H1 (cell line): ENCODE measurements at regions not wholly inside any gene's neighbourhood (a gene's known extent, or its start where the extent isn't known, plus 50 kb on each side); places are given as distances from the start of the nearest gene placed in this dataset.

Experiments used
- CTCF ChIA-PET: fragments of 300-600 bp; sonication (Branson Sonifier 250); formaldehyde crosslinking; loops from one replicate; lab custom pipeline; 2021; ENCODE audit not compliant: partially characterized antibody; lab: Charles Lee
- POLR2A ChIA-PET: fragments of 300-600 bp; sonication (Branson Sonifier 250); formaldehyde crosslinking; loops from one replicate; lab custom pipeline; 2021; ENCODE audit warnings: inconsistent platforms; ENCODE audit not compliant: partially characterized antibody; lab: Charles Lee
- DNase-seq, 2 experiments: peaks; one replicate each; pipeline versions ENCODE4 v3.0.0 to v3.0.0-alpha.2; 2010 to 2022; ENCODE audit warnings: low spot score in 2 of 2, low read depth in 1 of 2, mixed read lengths in 1 of 2
- FAIRE-seq: peaks from 2 replicates; lab custom pipeline; 2011; peaks lifted over from hg19 to GRCh38; lab: Jason Lieb, UNC
- H2AFZ ChIP-seq: 2 replicates; pipeline ENCODE4 v1.8.1; 2012; ENCODE audit warnings: low read length, inconsistent platforms
- H2AK5ac ChIP-seq: 2 replicates; pipeline ENCODE4 v1.6.1; 2013; ENCODE audit warnings: low read depth, low read length
- H2BK120ac ChIP-seq: replicated peaks from 2 replicates; pipeline ENCODE3; 2013; ENCODE audit warnings: low read depth, low read length, inconsistent platforms
- H2BK12ac ChIP-seq: 2 replicates; pipeline ENCODE4 v1.6.1; 2013; ENCODE audit warnings: low read depth, low read length
- H2BK15ac ChIP-seq: 2 replicates; pipeline ENCODE4 v1.6.1; 2013; ENCODE audit warnings: low read length
- H2BK20ac ChIP-seq: 2 replicates; pipeline ENCODE4 v1.6.1; 2013; ENCODE audit warnings: low read length
- H2BK5ac ChIP-seq: 2 replicates; pipeline ENCODE4 v1.6.1; 2013; ENCODE audit warnings: low read depth, low read length
- H3K14ac ChIP-seq: 2 replicates; pipeline ENCODE4 v1.6.1; 2013; ENCODE audit warnings: inconsistent platforms; ENCODE audit not compliant: insufficient read length
- H3K18ac ChIP-seq: 2 replicates; pipeline ENCODE4 v1.6.1; 2013; ENCODE audit warnings: low read length; ENCODE audit errors: extremely low read depth
- H3K23ac ChIP-seq: 2 replicates; pipeline ENCODE4 v1.6.1; 2013; ENCODE audit warnings: inconsistent platforms; ENCODE audit not compliant: insufficient read length
- H3K23me2 ChIP-seq: 2 replicates; pipeline ENCODE4 v1.6.1; 2013; ENCODE audit warnings: low read depth, low read length
- H3K27ac ChIP-seq: 2 replicates; pipeline ENCODE4 v1.6.1; 2011; ENCODE audit warnings: low read depth, low read length, inconsistent platforms
- H3K27me3 ChIP-seq, 4 experiments: replicated peaks in 1 of 4; 1 replicate in 1 of 4; 2 replicates in 3 of 4; pipeline versions ENCODE4 v1.6.1 to v1.8.1; 2011 to 2013; ENCODE audit warnings: low read length in 3 of 4, mild to moderate bottlenecking in 3 of 4, inconsistent platforms in 2 of 4, mixed read lengths in 2 of 4, moderate library complexity in 1 of 4; ENCODE audit not compliant: control insufficient read depth in 3 of 4, insufficient read depth in 3 of 4; ENCODE audit errors: extremely low read depth in 1 of 4
- H3K36me3 ChIP-seq, 4 experiments: 2 replicates each; pipeline versions ENCODE4 v1.6.1 to v1.8.1; 2011 to 2013; ENCODE audit warnings: mild to moderate bottlenecking in 4 of 4, low read length in 3 of 4, moderate library complexity in 2 of 4, control low read depth in 1 of 4, inconsistent platforms in 1 of 4; ENCODE audit not compliant: insufficient read depth in 4 of 4, control insufficient read depth in 2 of 4
- H3K4ac ChIP-seq: replicated peaks from 2 replicates; pipeline ENCODE3; 2013; ENCODE audit warnings: low read length, low read depth, mixed read lengths, inconsistent platforms; ENCODE audit not compliant: insufficient read length
- H3K4me1 ChIP-seq, 4 experiments: replicated peaks in 1 of 4; 1 replicate in 1 of 4; 2 replicates in 3 of 4; pipeline versions ENCODE4 v1.6.1 to v1.8.1; 2011 to 2013; ENCODE audit warnings: low read length in 3 of 4, inconsistent platforms in 2 of 4, mixed read lengths in 1 of 4; ENCODE audit not compliant: insufficient read depth in 4 of 4, control insufficient read depth in 3 of 4
- H3K4me2 ChIP-seq, 2 experiments: 2 replicates each; pipeline versions ENCODE4 v1.6.1 to v1.8.1; 2011 to 2013; ENCODE audit warnings: low read depth in 2 of 2, low read length in 2 of 2, control low read depth in 1 of 2, inconsistent platforms in 1 of 2, mild to moderate bottlenecking in 1 of 2; ENCODE audit not compliant: insufficient read depth in 1 of 2
- H3K4me3 ChIP-seq, 4 experiments: fragments of 200-600, 300-600 bp in 1 of 4; sonication (generic), shearing (Covaris generic), sonication (Bioruptor Twin) in 1 of 4; 2 replicates each; pipeline versions ENCODE4 v1.5.1 to v1.8.1; 2011 to 2016; ENCODE audit warnings: low read length in 4 of 4, low read depth in 3 of 4, control low read depth in 2 of 4, inconsistent platforms in 2 of 4, mild to moderate bottlenecking in 2 of 4, mixed read lengths in 1 of 4, moderate library complexity in 1 of 4; ENCODE audit not compliant: insufficient read depth in 2 of 4; ENCODE audit errors: extremely low read depth in 1 of 4
- H3K56ac ChIP-seq: replicated peaks from 2 replicates; pipeline ENCODE3; 2013; ENCODE audit warnings: low read depth, mild to moderate bottlenecking, mixed read lengths, low read length, inconsistent platforms; ENCODE audit not compliant: insufficient read length
- H3K79me1 ChIP-seq: 2 replicates; pipeline ENCODE4 v1.6.1; 2013; ENCODE audit warnings: low read depth, low read length, control low read depth
- H3K79me2 ChIP-seq, 2 experiments: 2 replicates each; pipeline versions ENCODE4 v1.6.1 to v1.8.1; 2012 to 2013; ENCODE audit warnings: low read length in 2 of 2, mild to moderate bottlenecking in 2 of 2, inconsistent platforms in 1 of 2; ENCODE audit not compliant: insufficient read depth in 2 of 2, control insufficient read depth in 1 of 2
- H3K9ac ChIP-seq, 4 experiments: replicated peaks in 1 of 4; 1 replicate in 1 of 4; 2 replicates in 3 of 4; pipeline versions ENCODE4 v1.6.1 to v1.8.1; 2011 to 2013; ENCODE audit warnings: low read depth in 3 of 4, low read length in 3 of 4, control low read depth in 2 of 4, mild to moderate bottlenecking in 2 of 4, moderate library complexity in 2 of 4, inconsistent platforms in 1 of 4; ENCODE audit errors: extremely low read depth in 1 of 4
- H3K9me3 ChIP-seq, 2 experiments: 2 replicates each; pipeline versions ENCODE4 v1.6.1 to v1.8.1; 2012 to 2013; ENCODE audit warnings: mild to moderate bottlenecking in 2 of 2, moderate library complexity in 2 of 2, control low read depth in 1 of 2, inconsistent platforms in 1 of 2, low read depth in 1 of 2, low read length in 1 of 2, mixed read lengths in 1 of 2; ENCODE audit not compliant: insufficient read depth in 2 of 2
- H4K20me1 ChIP-seq, 2 experiments: replicated peaks in 1 of 2; 2 replicates each; pipeline versions ENCODE3 to v1.8.1; 2011 to 2013; ENCODE audit warnings: inconsistent platforms in 2 of 2, low read length in 2 of 2, mild to moderate bottlenecking in 1 of 2; ENCODE audit not compliant: insufficient read depth in 2 of 2, control insufficient read depth in 1 of 2
- H4K5ac ChIP-seq: 2 replicates; pipeline ENCODE4 v1.6.1; 2013; ENCODE audit warnings: low read length, low read depth, mixed read lengths, inconsistent platforms; ENCODE audit not compliant: insufficient read length
- H4K8ac ChIP-seq: 2 replicates; pipeline ENCODE4 v1.8.0; 2013; ENCODE audit warnings: mild to moderate bottlenecking, moderate library complexity, low read length, inconsistent platforms; ENCODE audit not compliant: insufficient read depth; ENCODE audit errors: extremely low read depth
- H4K91ac ChIP-seq: replicated peaks from 2 replicates; pipeline ENCODE3; 2013; ENCODE audit warnings: low read length, mixed read lengths, inconsistent platforms; ENCODE audit not compliant: insufficient read length
- CBX8 ChIP-seq: fragments of 300-800, 300-1000 bp; sonication (generic); IDR thresholded peaks from 2 replicates; pipeline ENCODE4 v1.7.1; 2016; ENCODE audit warnings: low read depth, low read length, borderline replicate concordance
- EP300 ChIP-seq, 2 experiments: IDR thresholded peaks; 1 replicate in 1 of 2; 2 replicates in 1 of 2; pipeline ENCODE4 v1.6.1; 2011 to 2012; ENCODE audit warnings: low read depth in 2 of 2, low read length in 2 of 2, mild to moderate bottlenecking in 2 of 2, borderline replicate concordance in 1 of 2, inconsistent platforms in 1 of 2, moderate library complexity in 1 of 2
- EZH2 ChIP-seq: fragments of 200-600 bp; sonication (generic); IDR thresholded peaks from 2 replicates; pipeline ENCODE4 v1.7.1; 2012; ENCODE audit warnings: low read depth, mild to moderate bottlenecking, moderate library complexity, low read length, inconsistent platforms; ENCODE audit not compliant: severe bottlenecking
- MAFK ChIP-seq: IDR thresholded peaks from 2 replicates; pipeline ENCODE4 v1.6.1; 2012; ENCODE audit warnings: low read depth, mild to moderate bottlenecking, improper control_type of control experiment, low read length
- POLR2A ChIP-seq, 2 experiments: IDR thresholded peaks; 1 replicate in 1 of 2; 2 replicates in 1 of 2; pipeline ENCODE4 v1.6.1; 2011; ENCODE audit warnings: low read depth in 2 of 2, low read length in 2 of 2, mild to moderate bottlenecking in 2 of 2; ENCODE audit errors: control extremely low read depth in 1 of 2
- RAD21 ChIP-seq, 2 experiments: IDR thresholded peaks in 1 of 2; conservative IDR thresholded peaks in 1 of 2; 2 replicates each; pipeline ENCODE4 v1.6.1; 2011; ENCODE audit warnings: low read depth in 2 of 2, low read length in 2 of 2, improper control_type of control experiment in 1 of 2, inconsistent platforms in 1 of 2, mild to moderate bottlenecking in 1 of 2, moderate library complexity in 1 of 2
- RNF2 ChIP-seq: fragments of 200-900, 300-1000 bp; sonication (generic); IDR thresholded peaks from 2 replicates; pipeline ENCODE4 v1.7.1; 2016; ENCODE audit warnings: borderline replicate concordance, low read depth, mild to moderate bottlenecking, antibody characterized with exemption, low read length; ENCODE audit not compliant: poor library complexity, severe bottlenecking; ENCODE audit errors: missing control alignments
- RXRA ChIP-seq: IDR thresholded peaks from 2 replicates; pipeline ENCODE4 v1.6.1; 2011; ENCODE audit warnings: low read depth, mild to moderate bottlenecking, low read length, moderate library complexity; ENCODE audit not compliant: insufficient read depth
- SIN3A ChIP-seq, 2 experiments: IDR thresholded peaks in 1 of 2; conservative IDR thresholded peaks in 1 of 2; 2 replicates each; pipeline ENCODE4 v1.6.1; 2011 to 2012; ENCODE audit warnings: low read length in 2 of 2, improper control_type of control experiment in 1 of 2, low read depth in 1 of 2, mild to moderate bottlenecking in 1 of 2
- SIX5 ChIP-seq: IDR thresholded peaks from 2 replicates; pipeline ENCODE4 v1.6.1; 2011; ENCODE audit warnings: mild to moderate bottlenecking, low read depth, low read length
- SP1 ChIP-seq: IDR thresholded peaks from 2 replicates; pipeline ENCODE4 v1.6.1; 2011; ENCODE audit warnings: low read depth, low read length
- SP2 ChIP-seq: IDR thresholded peaks from 2 replicates; pipeline ENCODE4 v1.6.1; 2012; ENCODE audit warnings: mild to moderate bottlenecking, low read length, inconsistent platforms
- SP4 ChIP-seq: IDR thresholded peaks from 2 replicates; pipeline ENCODE4 v1.6.1; 2012; ENCODE audit warnings: low read length, inconsistent platforms
- TAF7 ChIP-seq: optimal IDR thresholded peaks from 2 replicates; pipeline ENCODE3; 2011; ENCODE audit warnings: low read depth, mild to moderate bottlenecking, inconsistent platforms, low read length, moderate library complexity, borderline replicate concordance
- TCF12 ChIP-seq: IDR thresholded peaks from 2 replicates; pipeline ENCODE4 v1.6.1; 2011; ENCODE audit warnings: low read depth, mild to moderate bottlenecking, low read length
- WGBS, 2 experiments: shearing (Covaris generic) in 1 of 2; methylation state at CpG; one replicate each; pipeline versions ENCODE4 v1.1.6 to v1.1.7; 2013 to 2015; ENCODE audit warnings: low lambda C conversion rate in 2 of 2, mixed read lengths in 2 of 2, inconsistent platforms in 1 of 2, low coverage in 1 of 2, missing lambda C conversion rate in 1 of 2; ENCODE audit not compliant: insufficient replicate concordance in 2 of 2, insufficient coverage in 1 of 2, insufficient read length in 1 of 2; ENCODE audit errors: extremely low coverage in 1 of 2, missing lambda C conversion rate in 1 of 2; 5-methylcytosine and 5-hydroxymethylcytosine counted together

DNA sequence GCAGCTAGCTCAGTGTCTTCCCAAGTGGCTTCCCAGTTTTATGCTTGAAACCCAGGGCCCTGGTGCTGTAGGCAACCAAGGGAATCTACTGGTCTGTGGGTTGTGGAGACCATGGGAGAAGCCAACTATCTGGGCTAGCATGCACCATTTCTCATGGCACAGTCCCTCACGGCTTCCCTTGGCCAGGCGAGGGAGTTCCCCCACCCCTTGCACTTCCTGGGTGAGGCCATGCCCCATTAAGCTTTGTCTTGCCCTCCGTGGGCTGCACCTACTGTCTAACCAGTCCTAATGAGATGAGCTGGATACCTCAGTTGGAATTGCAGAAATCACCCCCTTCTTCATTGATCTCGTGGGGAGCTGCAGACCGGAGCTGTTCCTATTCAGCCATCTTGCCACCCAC is 1152.0 kb downstream of the KHDRBS2 start:
- Histone ChIP-seq H4K5ac (no peak overlapping the region), H3K27me3 (no peaks in the 10 kb centered on the region), H3K14ac (no peak overlapping the region), H2BK15ac (no peak overlapping the region), H3K4me2 (no peak overlapping the region), H4K20me1 (no peaks in the 10 kb centered on the region), H2BK12ac (no peak overlapping the region), H3K4me3 (no peak overlapping the region), H3K4ac (no peak overlapping the region), H3K18ac (no peak overlapping the region), H2AFZ (no peak overlapping the region), H2BK20ac (no peak overlapping the region), H3K56ac (no peak overlapping the region), H2AK5ac (no peak overlapping the region), H3K79me1 (no peaks in the 10 kb centered on the region), H3K36me3 (no peaks in the 10 kb centered on the region), H3K9me3 (peaks cover 3 to 4% of the 10 kb centered on the region in 2 experiments; a peak in 1 of 4 replicates), H2BK5ac (no peak overlapping the region), H3K23ac (no peak overlapping the region), H3K23me2 (no peaks in the 10 kb centered on the region), H3K79me2 (no peaks in the 10 kb centered on the region), H2BK120ac (no peak overlapping the region), H3K27ac (no peak overlapping the region), H4K8ac (no peak overlapping the region), H3K4me1 (no peaks in the 10 kb centered on the region), H3K9ac (no peak overlapping the region), H4K91ac (no peak overlapping the region)
- DNase-seq (no peak), FAIRE-seq (no peak)
- WGBS, 2 experiments: 98% methylated on average over 5 of the region's 5 CpGs; no CpG with 5 or more reads in 1 of the 2 experiments
- POLR2A ChIA-PET: no interaction called here
- CTCF ChIA-PET: interaction anchor here (0.7 kb wide), 1 partner anchor 878 kb away, joined by 3 read pairs; no protein-coding TSS in a partner anchor
- TF ChIP-seq SIN3A (conservative IDR thresholded peaks at IDR 0.05 in 1 of 2, IDR thresholded peaks at IDR 0.05 in 1 of 2; ENCODE audit: low read depth in 1 of 2, low read length in 2 of 2) (no peak), RXRA (no peak), RAD21 (IDR thresholded peaks at IDR 0.05 in 1 of 2, conservative IDR thresholded peaks at IDR 0.05 in 1 of 2; ENCODE audit: low read depth in 2 of 2, low read length in 2 of 2) (no peak), EP300 (IDR thresholded peaks at IDR 0.05; ENCODE audit: borderline replicate concordance in 1 of 2, low read depth in 2 of 2, low read length in 2 of 2) (no peak), POLR2A (IDR thresholded peaks at IDR 0.05; ENCODE audit: control extremely low read depth in 1 of 2, low read depth in 2 of 2, low read length in 2 of 2) (no peak), MAFK (no peak), CBX8 (no peak), EZH2 (no peak), TAF7 (no peak), SP4 (no peak), SP1 (no peak), RNF2 (no peak), SP2 (no peak), TCF12 (no peak), SIX5 (no peak)
